PC-9 (cell line): ENCODE measurements at regions not wholly inside any gene's neighbourhood (a gene's known extent, or its start where the extent isn't known, plus 50 kb on each side); places are given as distances from the start of the nearest gene placed in this dataset.

Experiments
- BruUV-seq: library from RNA; stranded (reverse); fragments of 400-500 nt; replicated peaks from 2 replicates; lab custom pipeline; 2021; lab: Mats Ljungman, UMichigan
- CTCF ChIA-PET: fragments of 300-600 bp; sonication (Branson Sonifier 250); formaldehyde crosslinking; loops from one replicate; lab custom pipeline; 2022; ENCODE audit warnings: antibody characterized with exemption; lab: Charles Lee
- POLR2A ChIA-PET: fragments of 300-600 bp; sonication (Branson Sonifier 250); formaldehyde crosslinking; loops from one replicate; lab custom pipeline; 2022; ENCODE audit warnings: antibody characterized with exemption; ENCODE audit not compliant: unreplicated experiment; lab: Charles Lee
- DNase-seq, 2 experiments: peaks; one replicate each; pipeline versions ENCODE4 v3.0.0 to v3.0.0-alpha.2; 2015 to 2022; ENCODE audit warnings: mixed read lengths in 1 of 2
- H2AFZ ChIP-seq: fragments of 200-600 bp; sonication (generic); 2 replicates; pipeline ENCODE4 v1.8.1; 2017; ENCODE audit warnings: antibody characterized with exemption
- H3F3A ChIP-seq: fragments of 200-600 bp; sonication (generic); 2 replicates; pipeline ENCODE4 v1.8.1; 2017; ENCODE audit warnings: antibody characterized with exemption, mild to moderate bottlenecking, low read depth; ENCODE audit not compliant: insufficient read depth
- H3K27ac ChIP-seq: fragments of 200-600 bp; sonication (generic); 2 replicates; pipeline ENCODE4 v1.6.1; 2016; ENCODE audit warnings: mixed run types
- H3K27me3 ChIP-seq: fragments of 200-600 bp; sonication (generic); 2 replicates; pipeline ENCODE4 v1.6.1; 2016; ENCODE audit warnings: low read depth, mixed run types; ENCODE audit not compliant: insufficient read depth
- H3K36me3 ChIP-seq: fragments of 200-600 bp; sonication (generic); 2 replicates; pipeline ENCODE4 v1.6.1; 2016; ENCODE audit warnings: low read depth, mixed run types
- H3K4me1 ChIP-seq: fragments of 200-600 bp; sonication (generic); replicated peaks from 2 replicates; pipeline ENCODE4 v1.6.1; 2016; ENCODE audit warnings: mixed run types; ENCODE audit not compliant: insufficient read depth
- H3K4me2 ChIP-seq: fragments of 200-600 bp; sonication (generic); 2 replicates; pipeline ENCODE4 v1.6.1; 2017; ENCODE audit warnings: mixed run types
- H3K4me3 ChIP-seq: fragments of 200-600 bp; sonication (generic); 2 replicates; pipeline ENCODE4 v1.6.1; 2016; ENCODE audit warnings: mixed run types
- H3K79me2 ChIP-seq: fragments of 200-600 bp; sonication (generic); 2 replicates; pipeline ENCODE4 v1.6.1; 2017; ENCODE audit warnings: low read depth, mixed run types
- H3K9me2 ChIP-seq: fragments of 200-600 bp; sonication (generic); 2 replicates; pipeline ENCODE4 v1.8.1; 2017; ENCODE audit warnings: mild to moderate bottlenecking; ENCODE audit not compliant: insufficient read depth
- H3K9me3 ChIP-seq: fragments of 200-600 bp; sonication (generic); 2 replicates; pipeline ENCODE4 v1.8.1; 2016; ENCODE audit warnings: low read depth; ENCODE audit not compliant: insufficient read depth
- H4K20me1 ChIP-seq: fragments of 200-600 bp; sonication (generic); 2 replicates; pipeline ENCODE4 v1.8.1; 2017; ENCODE audit not compliant: insufficient read depth
- EZH2 ChIP-seq: fragments of 200-600 bp; sonication (generic); IDR thresholded peaks from 2 replicates; pipeline ENCODE4 v1.8.0; 2017; ENCODE audit warnings: antibody characterized with exemption, low read depth
- intact Hi-C: fragments of 100-400 bp; cut with micrococcal nuclease; formaldehyde crosslinking; loops from one replicate; pipeline ENCODE4 v1.10.0; 2022; ENCODE audit not compliant: unreplicated experiment
- TF ChIP-seq, protein P1 (sequence below): fragments of 200-600 bp; sonication (generic); conservative IDR thresholded peaks from 2 replicates; pipeline ENCODE4 v1.6.1; 2017; ENCODE audit warnings: mixed run types, antibody characterized with exemption, mild to moderate bottlenecking, moderate library complexity

DNA sequence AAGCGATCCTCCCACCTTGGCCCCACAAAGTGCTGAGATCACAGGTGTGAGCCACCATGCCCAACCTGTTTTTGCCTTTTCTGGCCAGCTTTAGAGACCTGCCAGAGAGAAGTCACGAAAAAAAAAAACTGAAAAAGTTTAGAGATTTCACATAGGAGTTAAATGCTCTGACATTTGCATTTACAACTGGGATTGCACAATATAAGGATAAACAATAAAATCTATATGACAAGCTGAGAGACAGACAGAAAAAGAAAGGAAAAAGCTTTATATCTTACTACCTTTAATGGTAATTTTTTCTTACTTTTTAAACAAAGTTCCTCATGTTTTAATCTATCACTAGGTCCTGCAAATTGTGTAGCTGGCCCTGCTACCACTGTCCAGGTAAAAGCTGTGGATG is 466.5 kb downstream of the TXNL1 start:
- peaks cover 3% of the 10 kb centered on the region; the same call in 1 of the 2 replicates for H3K9me3 ChIP-seq
- ChIA-PET POLR2A (no interaction called here), CTCF (no interaction called here)
- no peak for DNase-seq
- H3K4me3 ChIP-seq, result no peak overlapping the region
- H2AFZ ChIP-seq, result no peak overlapping the region
- no peaks in the 10 kb centered on the region for H4K20me1 ChIP-seq
- peaks cover 21% of the 10 kb centered on the region for H3F3A ChIP-seq
- intact Hi-C loops, result no loop called here
- no peaks in the 10 kb centered on the region for H3K9me2 ChIP-seq
- H3K36me3 ChIP-seq, result no peaks in the 10 kb centered on the region
- H3K4me2 ChIP-seq, result no peak overlapping the region
- no peak for TF ChIP-seq EZH2
- TF ChIP-seq, protein P1, sequence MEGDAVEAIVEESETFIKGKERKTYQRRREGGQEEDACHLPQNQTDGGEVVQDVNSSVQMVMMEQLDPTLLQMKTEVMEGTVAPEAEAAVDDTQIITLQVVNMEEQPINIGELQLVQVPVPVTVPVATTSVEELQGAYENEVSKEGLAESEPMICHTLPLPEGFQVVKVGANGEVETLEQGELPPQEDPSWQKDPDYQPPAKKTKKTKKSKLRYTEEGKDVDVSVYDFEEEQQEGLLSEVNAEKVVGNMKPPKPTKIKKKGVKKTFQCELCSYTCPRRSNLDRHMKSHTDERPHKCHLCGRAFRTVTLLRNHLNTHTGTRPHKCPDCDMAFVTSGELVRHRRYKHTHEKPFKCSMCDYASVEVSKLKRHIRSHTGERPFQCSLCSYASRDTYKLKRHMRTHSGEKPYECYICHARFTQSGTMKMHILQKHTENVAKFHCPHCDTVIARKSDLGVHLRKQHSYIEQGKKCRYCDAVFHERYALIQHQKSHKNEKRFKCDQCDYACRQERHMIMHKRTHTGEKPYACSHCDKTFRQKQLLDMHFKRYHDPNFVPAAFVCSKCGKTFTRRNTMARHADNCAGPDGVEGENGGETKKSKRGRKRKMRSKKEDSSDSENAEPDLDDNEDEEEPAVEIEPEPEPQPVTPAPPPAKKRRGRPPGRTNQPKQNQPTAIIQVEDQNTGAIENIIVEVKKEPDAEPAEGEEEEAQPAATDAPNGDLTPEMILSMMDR, result no peak
- H3K27me3 ChIP-seq, result no peaks in the 10 kb centered on the region
- no peak overlapping the region for H3K27ac ChIP-seq
- H3K79me2 ChIP-seq, result no peaks in the 10 kb centered on the region
- BruUV-seq, result no TSS peak
- peaks cover 28% of the 10 kb centered on the region for H3K4me1 ChIP-seq

DNA sequence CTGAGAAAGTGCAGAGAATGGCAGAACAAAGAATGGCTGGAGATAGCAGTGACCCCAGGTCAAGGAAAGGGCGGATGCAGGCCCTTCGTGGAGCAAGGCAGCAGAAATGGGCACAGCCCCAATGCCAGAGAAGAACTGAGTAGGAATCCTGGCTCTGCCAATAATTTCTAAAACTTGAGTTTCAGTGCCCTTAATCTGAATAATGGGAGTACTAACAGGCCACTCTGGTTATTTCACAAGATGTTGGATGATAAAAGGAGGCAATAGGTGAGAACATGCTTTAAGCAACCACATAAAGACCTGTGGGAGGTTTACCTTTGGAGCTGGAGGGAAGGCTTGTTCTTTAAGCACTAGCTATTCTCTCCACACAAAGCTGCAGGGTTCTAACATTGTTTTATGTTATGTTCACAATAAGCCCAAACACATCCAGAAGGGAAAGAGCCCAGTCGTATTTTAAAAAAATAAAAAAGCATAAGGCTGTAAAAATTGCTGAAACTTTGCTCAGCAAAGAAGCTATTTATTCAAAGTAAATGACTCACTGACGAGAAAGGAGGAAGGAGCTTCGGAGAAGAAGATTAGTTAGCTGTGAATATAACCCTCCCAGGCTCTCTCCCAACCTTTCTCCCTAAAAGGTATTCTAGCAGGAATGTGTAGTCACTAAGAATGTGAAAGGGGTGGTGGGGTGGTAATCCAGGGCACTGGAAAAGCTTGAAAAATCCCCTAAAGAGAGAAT is 470.2 kb downstream of the TXNL1 start:
- peaks cover 3% of the 10 kb centered on the region; the same call in 1 of the 2 replicates for H3K9me3 ChIP-seq
- CTCF ChIA-PET, result no interaction called here
- intact Hi-C loops, result no loop called here
- POLR2A ChIA-PET, result no interaction called here
- no TSS peak for BruUV-seq
- H2AFZ ChIP-seq, result peak overlapping the region; percentile 64
- no peaks in the 10 kb centered on the region for H3K79me2 ChIP-seq
- DNase-seq, result peak in 1 of 2 experiments; percentile 91
- H3K4me3 ChIP-seq, result peak overlapping the region; percentile 25; the same call in 1 of the 2 replicates
- peaks cover 24% of the 10 kb centered on the region for H3F3A ChIP-seq
- H3K9me2 ChIP-seq, result no peaks in the 10 kb centered on the region
- no peaks in the 10 kb centered on the region for H3K27me3 ChIP-seq
- TF ChIP-seq EZH2, result no peak
- TF ChIP-seq, protein P1, result no peak
- H3K27ac ChIP-seq, result peak overlapping the region; percentile 98
- peaks cover 41% of the 10 kb centered on the region for H3K4me1 ChIP-seq
- H4K20me1 ChIP-seq, result no peaks in the 10 kb centered on the region
- H3K4me2 ChIP-seq, result peak overlapping the region; percentile 72
- H3K36me3 ChIP-seq, result no peaks in the 10 kb centered on the region

DNA sequence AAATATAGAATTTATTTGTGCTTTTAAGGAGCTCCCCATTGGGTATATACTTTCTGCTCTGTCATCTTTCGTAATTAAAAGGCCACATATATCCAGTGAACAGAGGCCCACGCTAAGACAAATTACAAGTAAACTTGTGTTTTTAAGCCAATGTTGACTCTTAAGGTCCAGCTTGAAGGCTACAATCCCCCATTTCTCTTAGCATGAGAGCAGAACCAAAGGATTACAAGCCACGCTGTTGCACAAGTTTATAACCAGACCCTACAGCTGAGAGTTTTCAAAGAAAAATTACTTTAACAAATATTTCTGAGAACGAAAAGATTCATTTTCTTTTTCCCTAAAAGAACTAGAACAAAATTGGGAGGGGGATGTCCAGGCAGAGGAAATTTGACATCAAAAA is 471.0 kb downstream of the TXNL1 start:
- intact Hi-C loops, result no loop called here

More for the DNA sequence above, 471.0 kb downstream of the TXNL1 start:
- ChIA-PET CTCF (no interaction called here), POLR2A (no interaction called here)
- Histone ChIP-seq H2AFZ (peak overlapping the region; percentile 64), H3K4me3 (peak overlapping the region; percentile 25; the same call in 1 of the 2 replicates), H3K4me1 (peaks cover 46% of the 10 kb centered on the region), H3K36me3 (no peaks in the 10 kb centered on the region), H3K27me3 (no peaks in the 10 kb centered on the region), H3K4me2 (peak overlapping the region; percentile 72), H3K9me2 (no peaks in the 10 kb centered on the region), H4K20me1 (no peaks in the 10 kb centered on the region), H3K79me2 (no peaks in the 10 kb centered on the region), H3F3A (peaks cover 24% of the 10 kb centered on the region), H3K9me3 (peaks cover 3% of the 10 kb centered on the region; the same call in 1 of the 2 replicates), H3K27ac (peak overlapping the region; percentile 98)
- TF ChIP-seq, protein P1, result no peak
- no peak for TF ChIP-seq EZH2
- DNase-seq, result no peak
- BruUV-seq, result no TSS peak
